ENCODE measurements at regions not wholly inside any gene's neighbourhood (a gene's known extent, or its start where the extent isn't known, plus 50 kb on each side); places are given as distances from the start of the nearest gene placed in this dataset.

DNA sequence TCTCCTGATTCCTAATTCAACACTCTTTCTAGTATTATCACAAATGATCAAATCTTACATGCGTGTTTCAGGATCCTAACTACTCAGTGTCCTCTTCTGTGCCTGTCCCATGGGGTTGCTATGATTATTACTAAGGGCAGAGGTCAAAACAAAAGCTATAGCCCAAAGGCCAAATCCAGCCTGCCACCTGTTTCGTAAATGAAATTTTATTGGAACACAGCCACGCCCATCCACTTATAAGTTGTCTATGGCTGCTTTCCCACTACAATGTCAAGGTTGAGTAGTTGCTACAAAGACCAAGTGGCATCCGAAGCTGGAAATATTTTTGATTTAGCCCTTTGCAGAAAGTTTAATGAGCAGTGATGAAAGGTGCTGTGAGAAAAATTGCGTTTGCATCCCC, 336.6 kb downstream of the TMEM114 start:
- Mint-ChIP-seq H3K36me3 (ENCODE audit: low read depth) (no peaks in the 10 kb centered on the region), H3K27me3 (no peaks in the 10 kb centered on the region), H3K9me3 (peaks cover 5% of the 10 kb centered on the region), H3K4me3 (no peak overlapping the region), H3K4me1 (ENCODE audit: low read depth) (no peaks in the 10 kb centered on the region), H3K27ac (no peak overlapping the region)
- CTCF ChIA-PET, result no interaction called here
- no peaks in the 10 kb centered on the region for H3K9me3 ChIP-seq (ENCODE audit: control insufficient read depth in 1 of 2, insufficient read depth in 1 of 2, low read length in 2 of 2)
- no peaks in the 10 kb centered on the region for H3K36me3 ChIP-seq (ENCODE audit: insufficient read depth, low read length)
- H3K4me1 ChIP-seq (ENCODE audit: insufficient read depth, low read length), result no peaks in the 10 kb centered on the region
- TF ChIP-seq, protein P1, sequence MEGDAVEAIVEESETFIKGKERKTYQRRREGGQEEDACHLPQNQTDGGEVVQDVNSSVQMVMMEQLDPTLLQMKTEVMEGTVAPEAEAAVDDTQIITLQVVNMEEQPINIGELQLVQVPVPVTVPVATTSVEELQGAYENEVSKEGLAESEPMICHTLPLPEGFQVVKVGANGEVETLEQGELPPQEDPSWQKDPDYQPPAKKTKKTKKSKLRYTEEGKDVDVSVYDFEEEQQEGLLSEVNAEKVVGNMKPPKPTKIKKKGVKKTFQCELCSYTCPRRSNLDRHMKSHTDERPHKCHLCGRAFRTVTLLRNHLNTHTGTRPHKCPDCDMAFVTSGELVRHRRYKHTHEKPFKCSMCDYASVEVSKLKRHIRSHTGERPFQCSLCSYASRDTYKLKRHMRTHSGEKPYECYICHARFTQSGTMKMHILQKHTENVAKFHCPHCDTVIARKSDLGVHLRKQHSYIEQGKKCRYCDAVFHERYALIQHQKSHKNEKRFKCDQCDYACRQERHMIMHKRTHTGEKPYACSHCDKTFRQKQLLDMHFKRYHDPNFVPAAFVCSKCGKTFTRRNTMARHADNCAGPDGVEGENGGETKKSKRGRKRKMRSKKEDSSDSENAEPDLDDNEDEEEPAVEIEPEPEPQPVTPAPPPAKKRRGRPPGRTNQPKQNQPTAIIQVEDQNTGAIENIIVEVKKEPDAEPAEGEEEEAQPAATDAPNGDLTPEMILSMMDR (IDR thresholded peaks at IDR 0.05), result no peak
- intact Hi-C loops (cut with DNase I, micrococcal nuclease), result no loop called here
- no peak overlapping the region for H3K27ac ChIP-seq (ENCODE audit: low read depth in 1 of 2, low read length in 2 of 2)
- no peaks in the 10 kb centered on the region for H3K27me3 ChIP-seq (ENCODE audit: control insufficient read depth in 1 of 2, insufficient read depth in 2 of 2, low read length in 2 of 2)
- DNase-seq, result no peak
- no peak overlapping the region for H3K4me3 ChIP-seq (ENCODE audit: low read length)
- ATAC-seq (ENCODE audit: poor library complexity), result no peak
- POLR2A ChIA-PET, result no interaction called here

GRCh38 chr16:8251727-8252126, 338.6 kb downstream of the TMEM114 start:
- no peaks in the 10 kb centered on the region for H3K27me3 Mint-ChIP-seq
- Histone ChIP-seq H3K4me3 (ENCODE audit: low read length) (no peak overlapping the region), H3K9me3 (ENCODE audit: control insufficient read depth in 1 of 2, insufficient read depth in 1 of 2, low read length in 2 of 2) (no peaks in the 10 kb centered on the region), H3K36me3 (ENCODE audit: insufficient read depth, low read length) (no peaks in the 10 kb centered on the region), H3K4me1 (ENCODE audit: insufficient read depth, low read length) (no peaks in the 10 kb centered on the region), H3K27ac (ENCODE audit: low read depth in 1 of 2, low read length in 2 of 2) (no peak overlapping the region), H3K27me3 (ENCODE audit: control insufficient read depth in 1 of 2, insufficient read depth in 2 of 2, low read length in 2 of 2) (no peaks in the 10 kb centered on the region)
- no peak overlapping the region for H3K27ac Mint-ChIP-seq
- intact Hi-C loops (cut with DNase I, micrococcal nuclease), result no loop called here
- ATAC-seq (ENCODE audit: poor library complexity) (no peak), DNase-seq (no peak)
- TF ChIP-seq, protein P1 (IDR thresholded peaks at IDR 0.05), result no peak
- ChIA-PET CTCF (no interaction called here), POLR2A (no interaction called here)
- no peaks in the 10 kb centered on the region for H3K36me3 Mint-ChIP-seq (ENCODE audit: low read depth)
- H3K4me1 Mint-ChIP-seq (ENCODE audit: low read depth), result no peaks in the 10 kb centered on the region
- peaks cover 2% of the 10 kb centered on the region for H3K9me3 Mint-ChIP-seq
- no peak overlapping the region for H3K4me3 Mint-ChIP-seq

DNA sequence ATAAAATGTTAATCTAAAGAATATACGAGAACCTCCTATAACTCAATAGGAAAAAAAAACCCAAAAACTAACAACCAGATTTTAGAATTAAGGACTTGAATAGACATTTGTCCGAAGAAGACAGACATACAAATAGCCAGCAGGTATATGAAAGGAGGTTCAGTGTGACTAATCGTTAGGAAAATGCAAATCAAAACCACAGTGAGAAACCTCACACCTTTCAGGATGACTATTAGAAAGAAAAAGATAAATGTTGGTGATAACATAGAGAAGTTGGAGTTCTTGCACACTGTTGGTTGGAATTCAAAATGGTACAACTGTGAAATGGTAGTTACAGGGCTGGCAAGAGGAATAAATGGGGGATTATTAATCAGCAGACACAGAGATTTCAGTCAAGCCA, 339.0 kb downstream of the TMEM114 start:
- Mint-ChIP-seq H3K27ac (no peak overlapping the region), H3K36me3 (ENCODE audit: low read depth) (no peaks in the 10 kb centered on the region), H3K4me1 (ENCODE audit: low read depth) (no peaks in the 10 kb centered on the region), H3K9me3 (peaks cover 2% of the 10 kb centered on the region), H3K4me3 (no peak overlapping the region), H3K27me3 (no peaks in the 10 kb centered on the region)
- Histone ChIP-seq H3K4me1 (ENCODE audit: insufficient read depth, low read length) (no peaks in the 10 kb centered on the region), H3K36me3 (ENCODE audit: insufficient read depth, low read length) (no peaks in the 10 kb centered on the region), H3K4me3 (ENCODE audit: low read length) (no peak overlapping the region), H3K27me3 (ENCODE audit: control insufficient read depth in 1 of 2, insufficient read depth in 2 of 2, low read length in 2 of 2) (no peaks in the 10 kb centered on the region), H3K27ac (ENCODE audit: low read depth in 1 of 2, low read length in 2 of 2) (no peak overlapping the region), H3K9me3 (ENCODE audit: control insufficient read depth in 1 of 2, insufficient read depth in 1 of 2, low read length in 2 of 2) (no peaks in the 10 kb centered on the region)
- ChIA-PET CTCF (no interaction called here), POLR2A (no interaction called here)
- DNase-seq (no peak), ATAC-seq (ENCODE audit: poor library complexity) (no peak)
- intact Hi-C loops (cut with DNase I, micrococcal nuclease), result no loop called here
- TF ChIP-seq, protein P1 (IDR thresholded peaks at IDR 0.05), result no peak

Measured in CD4-positive, alpha-beta T cell (primary cell).